ENCODE measurements at regions not wholly inside any gene's neighbourhood (a gene's known extent, or its start where the extent isn't known, plus 50 kb on each side); places are given as distances from the start of the nearest gene placed in this dataset.
A peak's percentile ranks its signal among the peaks of the same experiment; 100 is the strongest.

- no peak for DNase-seq (ENCODE audit: low read depth)
These were observed 294.3 kb upstream of the MAN1A1 start for GRCh38 chr6:119643876-119644275.

- DNase-seq (ENCODE audit: low read depth) = no peak
These were observed 288.2 kb upstream of the MAN1A1 start for GRCh38 chr6:119637768-119638167.

- DNase-seq (ENCODE audit: low read depth) = no peak
These were observed 286.5 kb upstream of the MAN1A1 start for GRCh38 chr6:119636060-119636459.

- no peak for DNase-seq (ENCODE audit: low read depth)
These were observed 283.9 kb upstream of the MAN1A1 start for GRCh38 chr6:119633461-119633860.

GRCh38 chr6:119630561-119631192, 281.1 kb upstream of the MAN1A1 start:
- no peak for DNase-seq (ENCODE audit: low read depth)

- peak; percentile 15 for DNase-seq (ENCODE audit: low read depth)
These were observed 279.4 kb upstream of the MAN1A1 start for GRCh38 chr6:119628691-119629594.

GRCh38 chr6:119627908-119628669, 278.5 kb upstream of the MAN1A1 start:
- DNase-seq (ENCODE audit: low read depth) = peak; percentile 79

- DNase-seq (ENCODE audit: low read depth) = no peak
These were observed 277.5 kb upstream of the MAN1A1 start for GRCh38 chr6:119626884-119627619.

- peak; percentile 94 for DNase-seq (ENCODE audit: low read depth)
These were observed 271.4 kb upstream of the MAN1A1 start for GRCh38 chr6:119620846-119621555.

- peak; percentile 9 for DNase-seq (ENCODE audit: low read depth)
These were observed 264.6 kb upstream of the MAN1A1 start for GRCh38 chr6:119614138-119614537.

- DNase-seq (ENCODE audit: low read depth) = peak; percentile 32
These were observed 263.4 kb upstream of the MAN1A1 start for GRCh38 chr6:119612911-119613381.

GRCh38 chr6:119612176-119612891, 262.8 kb upstream of the MAN1A1 start:
- DNase-seq (ENCODE audit: low read depth) = no peak

- DNase-seq (ENCODE audit: low read depth) = no peak
These were observed 261.2 kb upstream of the MAN1A1 start for GRCh38 chr6:119610754-119611153.

- no peak for DNase-seq (ENCODE audit: low read depth)
These were observed 260.7 kb upstream of the MAN1A1 start for GRCh38 chr6:119610265-119610664.

GRCh38 chr6:119609865-119610264, 260.3 kb upstream of the MAN1A1 start:
- no peak for DNase-seq (ENCODE audit: low read depth)

GRCh38 chr6:119608994-119609393, 259.4 kb upstream of the MAN1A1 start:
- DNase-seq (ENCODE audit: low read depth) = no peak

- DNase-seq (ENCODE audit: low read depth) = no peak
These were observed 254.6 kb upstream of the MAN1A1 start for GRCh38 chr6:119604124-119604523.

- DNase-seq (ENCODE audit: low read depth) = no peak
These were observed 253.9 kb upstream of the MAN1A1 start for GRCh38 chr6:119603501-119603900.

GRCh38 chr6:119602215-119603178, 252.9 kb upstream of the MAN1A1 start:
- peak; percentile 80 for DNase-seq (ENCODE audit: low read depth)
